ENCODE measurements at regions not wholly inside any gene's neighbourhood (a gene's known extent, or its start where the extent isn't known, plus 50 kb on each side); places are given as distances from the start of the nearest gene placed in this dataset.

- in situ Hi-C loops (cut with MboI; ENCODE audit: low pct_unique_long_range_greater_than_20kb, low sequenced_read_pairs, unreplicated experiment) = no loop called here
These were observed 56.2 kb upstream of the RPL38 start for GRCh38 chr17:74147056-74147835.

DNA sequence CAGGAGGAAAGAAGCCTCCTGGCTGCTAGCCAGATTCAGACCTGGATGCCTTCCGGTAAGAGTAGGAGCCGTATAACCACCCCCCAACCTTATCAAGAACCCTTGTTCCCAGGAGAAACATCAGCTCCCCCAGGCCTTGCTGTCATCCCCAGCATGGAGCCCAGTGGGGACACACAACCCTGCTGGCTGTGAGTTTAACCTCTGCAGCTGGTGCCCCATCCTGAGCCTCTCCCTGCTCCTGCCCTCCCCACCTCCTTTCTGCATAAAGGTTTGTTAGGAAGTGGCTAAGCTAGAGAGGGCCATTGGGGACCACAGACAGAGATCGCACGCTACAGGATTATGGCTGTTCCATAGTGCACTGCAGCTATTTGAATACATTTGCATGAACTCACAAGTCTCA lies 55.5 kb upstream of the RPL38 start:
- in situ Hi-C loops (cut with MboI; ENCODE audit: low pct_unique_long_range_greater_than_20kb, low sequenced_read_pairs, unreplicated experiment) = no loop called here
- TF ChIP-seq CTCF (IDR thresholded peaks at IDR 0.05; ENCODE audit: extremely low read depth, insufficient read depth, missing control alignments) = no peak
- no peak for DNase-seq (ENCODE audit: low spot score)

More at GRCh38 chr17:74147056-74147835, 56.2 kb upstream of the RPL38 start:
- DNase-seq (ENCODE audit: low spot score) = no peak
- TF ChIP-seq CTCF (IDR thresholded peaks at IDR 0.05; ENCODE audit: extremely low read depth, insufficient read depth, missing control alignments) = no peak

- in situ Hi-C loops (cut with MboI; ENCODE audit: low pct_unique_long_range_greater_than_20kb, low sequenced_read_pairs, unreplicated experiment) = no loop called here
- DNase-seq (ENCODE audit: low spot score) = no peak
These were observed 55.0 kb upstream of the RPL38 start for GRCh38 chr17:74148446-74148845.

DNA sequence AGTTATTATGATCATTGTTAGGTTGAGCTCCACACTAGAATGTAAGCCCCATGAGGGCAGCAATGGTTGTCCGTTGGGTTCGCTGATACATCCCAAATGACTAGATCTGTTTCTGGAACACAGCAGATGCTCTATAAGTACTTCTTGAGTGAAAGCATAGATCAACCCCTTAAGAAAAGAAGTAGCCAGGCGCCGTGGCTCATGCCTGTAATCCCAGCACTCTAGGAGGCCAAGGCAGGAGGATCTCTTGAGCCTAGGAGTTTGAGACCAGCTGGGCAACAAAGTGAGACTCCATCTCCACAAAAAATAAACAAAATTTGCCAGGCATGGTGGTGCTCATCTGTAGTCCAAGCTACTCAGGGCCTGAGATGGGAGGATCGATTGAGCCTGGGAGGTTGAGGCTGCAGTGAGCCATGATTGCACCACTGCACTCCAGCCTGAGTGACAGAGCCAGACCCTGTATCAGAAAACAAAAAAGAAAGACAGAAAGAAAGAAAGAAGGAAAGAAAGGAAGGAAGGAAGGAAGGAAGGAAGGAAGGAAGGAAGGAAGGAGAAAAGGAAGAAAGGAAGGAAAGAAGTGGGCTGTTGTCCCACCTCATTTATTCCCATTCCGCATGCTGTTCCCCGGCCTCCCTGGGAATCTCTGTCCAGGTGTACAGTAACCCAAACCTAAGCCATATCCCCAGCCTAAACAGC lies 54.4 kb upstream of the RPL38 start:
- in situ Hi-C loops (cut with MboI; ENCODE audit: low pct_unique_long_range_greater_than_20kb, low sequenced_read_pairs, unreplicated experiment) = no loop called here
- TF ChIP-seq CTCF (IDR thresholded peaks at IDR 0.05; ENCODE audit: extremely low read depth, insufficient read depth, missing control alignments) = no peak

More at GRCh38 chr17:74148446-74148845, 55.0 kb upstream of the RPL38 start:
- TF ChIP-seq CTCF (IDR thresholded peaks at IDR 0.05; ENCODE audit: extremely low read depth, insufficient read depth, missing control alignments) = no peak

GRCh38 chr17:74149597-74150427 lies 53.7 kb upstream of the RPL38 start:
- in situ Hi-C loops (cut with MboI; ENCODE audit: low pct_unique_long_range_greater_than_20kb, low sequenced_read_pairs, unreplicated experiment) = no loop called here
- DNase-seq (ENCODE audit: low spot score) = no peak
- no peak for TF ChIP-seq CTCF (IDR thresholded peaks at IDR 0.05; ENCODE audit: extremely low read depth, insufficient read depth, missing control alignments)

More for the DNA sequence above, 54.4 kb upstream of the RPL38 start:
- no peak for DNase-seq (ENCODE audit: low spot score)

DNA sequence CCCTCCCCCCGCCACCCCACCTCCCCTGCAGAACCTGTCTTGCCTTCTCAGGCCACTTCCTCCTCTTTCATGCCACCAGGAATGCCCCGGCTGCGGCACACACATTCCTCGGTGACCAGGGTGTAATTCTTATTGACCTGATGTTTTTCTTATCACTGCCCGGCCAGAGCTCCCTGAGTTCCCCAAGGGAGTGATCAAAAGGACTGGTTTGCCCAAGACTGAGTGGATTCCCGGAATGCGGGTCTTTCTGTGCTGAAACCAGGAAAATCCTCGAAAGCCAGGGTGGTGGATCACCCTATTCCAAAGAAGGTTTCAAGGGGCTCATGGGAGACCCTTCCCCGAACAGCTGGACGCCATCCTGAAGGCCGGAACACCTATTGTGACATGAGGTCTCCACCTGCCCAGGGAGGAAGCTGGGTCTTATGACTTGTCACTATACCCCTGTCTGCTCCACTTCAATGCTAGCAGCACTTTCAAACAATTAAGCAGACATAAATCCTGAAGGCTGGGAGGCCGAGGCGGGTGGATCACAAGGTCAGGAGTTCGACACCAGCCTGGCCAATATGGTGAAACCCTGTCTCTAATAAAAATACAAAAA lies 53.0 kb upstream of the RPL38 start:
- no peak for TF ChIP-seq CTCF (IDR thresholded peaks at IDR 0.05; ENCODE audit: extremely low read depth, insufficient read depth, missing control alignments)
- in situ Hi-C loops (cut with MboI; ENCODE audit: low pct_unique_long_range_greater_than_20kb, low sequenced_read_pairs, unreplicated experiment) = no loop called here
- DNase-seq (ENCODE audit: low spot score) = no peak

Data from GM13977 (cell line).